NCI-H1105 treated with DMSO at 0.1 percent for 48 hours (cell line): ENCODE measurements at regions not wholly inside any gene's neighbourhood (a gene's known extent, or its start where the extent isn't known, plus 50 kb on each side); places are given as distances from the start of the nearest gene placed in this dataset.

Source experiments
- DNase-seq: peaks from one replicate; lab custom pipeline; 2025; lab: John Stamatoyannopoulos, UW

DNA sequence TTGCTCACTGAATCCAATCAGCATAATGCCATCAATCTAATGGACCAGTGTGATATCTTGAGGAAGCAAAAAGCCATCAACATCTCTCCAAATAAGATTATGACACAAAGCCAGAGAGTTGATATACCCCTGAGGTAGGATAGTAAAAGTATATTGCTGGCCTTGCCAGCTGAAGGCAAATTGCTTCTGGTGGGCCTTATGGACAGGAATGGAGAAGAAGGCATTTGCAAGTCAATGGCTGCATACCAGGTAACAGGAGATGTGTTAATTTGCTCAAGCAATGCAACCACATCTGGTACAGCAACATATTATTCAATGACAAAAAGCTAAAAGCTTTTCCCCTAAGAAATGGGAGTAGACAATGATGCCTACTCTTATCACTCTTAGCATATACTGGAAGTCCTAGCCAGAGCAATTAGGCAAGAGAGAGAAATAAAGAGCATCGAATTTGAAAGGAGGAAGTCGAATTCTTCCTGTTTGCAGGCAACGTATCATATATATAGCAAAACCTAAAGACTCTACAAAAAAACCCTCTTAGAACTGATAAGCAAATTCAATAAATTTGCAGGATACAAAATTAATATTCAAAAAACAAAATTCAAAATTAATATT, 216.1 kb upstream of the RASA1 start:
- DNase-seq, result no peak

DNA sequence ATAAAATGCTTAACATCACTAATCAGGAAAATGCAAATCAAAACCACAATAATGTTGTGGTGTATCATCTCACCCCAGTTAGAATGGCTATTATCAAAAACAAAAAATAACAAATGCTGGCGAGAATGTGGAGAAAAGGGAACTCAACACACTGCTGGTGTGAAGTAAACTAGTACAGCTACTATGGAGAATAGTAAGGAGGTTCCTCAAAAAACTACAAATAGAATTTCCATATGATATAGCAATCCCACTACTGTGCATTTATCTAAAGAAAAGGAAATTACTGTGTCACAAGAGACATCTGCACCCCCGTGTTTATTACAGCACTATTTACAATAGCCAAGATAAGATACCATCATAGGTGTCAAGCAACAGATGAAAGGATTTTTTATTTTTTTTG, 214.5 kb upstream of the RASA1 start:
- DNase-seq, result no peak

DNA sequence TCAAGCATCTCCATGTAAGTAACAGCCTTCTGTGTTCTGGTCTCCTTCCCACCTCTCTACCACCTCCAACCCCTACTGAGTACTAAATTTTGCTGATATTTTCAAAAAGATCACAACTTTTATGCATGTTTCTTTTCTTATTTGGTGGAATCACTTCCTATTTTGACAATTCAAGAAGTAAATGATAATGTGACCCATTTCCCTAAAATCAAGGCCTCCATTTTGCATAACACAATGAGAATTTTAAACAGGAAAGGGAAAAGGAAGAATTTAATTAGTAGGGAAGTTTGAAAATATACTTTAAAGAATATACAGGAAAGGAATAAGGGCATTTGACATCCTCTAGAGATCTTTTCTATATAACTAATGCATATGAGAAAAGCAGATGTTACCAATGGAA, 212.9 kb upstream of the RASA1 start:
- DNase-seq, result no peak

DNA sequence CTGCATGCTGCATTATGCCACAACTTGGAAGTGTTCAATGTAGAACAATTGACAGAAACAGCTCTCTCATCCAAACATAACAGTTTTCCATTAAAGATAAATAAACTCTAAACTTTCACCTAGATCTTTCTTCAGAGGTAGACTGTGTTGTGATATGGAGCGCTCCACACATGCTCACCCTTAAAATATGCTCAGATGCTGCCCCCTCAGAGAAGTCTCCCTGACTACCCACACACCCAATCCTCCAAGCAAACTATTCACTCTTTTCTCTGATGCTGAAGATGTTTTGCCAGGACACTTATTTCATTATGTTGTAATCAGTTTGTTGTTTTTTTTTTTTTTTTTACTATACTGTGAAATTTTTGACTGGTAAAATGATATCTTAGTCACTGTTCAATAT, 206.6 kb upstream of the RASA1 start:
- DNase-seq, result no peak

DNA sequence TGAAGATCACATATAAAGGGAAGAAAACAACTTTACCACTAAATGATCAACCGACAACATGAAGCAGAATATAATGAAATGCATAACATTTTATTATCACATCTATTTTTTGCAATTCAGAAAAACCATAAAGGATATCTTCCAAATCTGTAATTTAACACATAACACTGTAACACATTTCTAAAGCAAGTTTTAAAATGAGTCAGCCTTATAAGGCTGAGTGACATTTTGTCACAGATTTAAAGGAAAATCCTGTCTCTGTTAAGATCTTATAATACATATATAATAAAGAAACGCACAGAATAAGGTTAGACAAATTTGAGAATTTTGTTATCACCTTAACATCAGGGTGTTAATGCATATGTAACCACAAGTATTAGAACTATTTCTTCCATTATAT, 198.4 kb upstream of the RASA1 start:
- no peak for DNase-seq

DNA sequence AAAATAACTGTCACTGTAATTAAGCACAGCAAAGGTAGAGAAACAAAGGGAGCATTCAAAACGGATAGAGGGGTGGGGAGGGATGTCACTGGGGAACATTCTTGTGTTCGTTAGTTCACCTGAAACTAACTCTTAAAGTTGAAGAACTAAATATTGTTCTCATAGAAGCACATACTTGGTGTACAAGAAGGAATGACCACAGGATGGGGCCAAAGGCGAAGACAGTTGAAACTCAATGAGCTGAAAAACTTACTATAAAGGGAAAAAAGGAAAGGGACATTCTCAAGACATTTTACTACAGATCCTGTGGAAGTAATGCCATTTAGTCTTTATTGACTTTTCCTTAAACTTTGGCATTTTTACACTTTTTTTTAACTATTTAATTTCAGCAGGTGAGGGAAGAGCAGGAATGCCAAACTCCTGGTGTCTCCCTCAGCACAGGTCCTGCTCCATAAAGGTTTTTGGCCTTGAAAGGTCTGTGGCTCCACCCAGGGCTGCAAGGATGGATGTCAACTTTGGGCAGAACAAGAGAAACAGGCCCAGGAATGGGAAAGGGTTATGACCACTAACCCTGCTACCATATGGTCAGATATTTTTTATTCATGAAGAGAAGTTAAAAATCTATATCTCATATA, 197.6 kb upstream of the RASA1 start:
- DNase-seq, result no peak

DNA sequence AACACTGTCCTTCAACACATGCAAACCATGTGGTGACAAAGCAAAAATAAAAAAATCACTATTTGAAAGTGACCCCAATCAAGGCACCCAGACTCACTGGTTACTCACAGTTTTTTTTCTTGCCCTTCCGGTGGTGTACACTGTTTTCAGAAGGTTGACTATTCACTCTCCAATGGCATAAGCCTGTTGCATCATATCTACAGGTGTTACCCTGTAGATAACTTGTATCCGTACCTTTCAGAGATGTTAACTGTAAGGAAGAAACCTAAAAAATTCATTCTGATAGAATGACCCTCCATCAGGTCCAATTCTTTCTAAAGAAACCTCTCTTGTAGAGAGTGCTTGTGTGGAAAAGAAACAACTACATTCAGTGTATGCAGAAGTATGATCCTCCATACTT, 193.6 kb upstream of the RASA1 start:
- DNase-seq, result no peak

DNA sequence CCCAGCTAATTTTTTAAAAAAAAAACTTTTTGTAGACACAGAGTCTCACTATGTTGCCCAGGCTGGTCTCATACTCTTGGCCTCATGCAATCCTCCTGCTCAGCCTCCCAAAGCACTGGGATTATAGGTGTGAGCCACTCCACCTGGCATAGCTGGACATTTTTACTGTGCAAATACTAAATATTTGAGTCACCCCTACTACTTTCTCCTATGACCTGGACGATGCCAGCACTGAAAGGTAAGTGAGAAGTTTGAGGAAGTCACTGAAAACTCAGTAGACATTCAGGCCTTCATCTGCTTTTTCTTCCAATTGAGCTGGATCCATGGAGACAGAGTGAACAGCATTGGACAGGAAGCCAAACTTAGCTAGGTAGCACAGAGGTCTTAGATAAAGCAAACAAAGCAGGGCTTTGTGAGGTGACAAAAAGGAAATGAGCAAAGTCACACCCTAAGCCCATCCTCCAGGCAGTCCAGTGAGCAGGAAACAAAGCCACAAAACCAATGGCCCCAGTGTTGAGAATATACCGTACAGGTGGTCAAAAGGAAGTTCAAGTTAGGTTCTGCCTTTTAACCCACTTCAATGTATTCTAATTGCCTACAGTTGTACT, 192.6 kb upstream of the RASA1 start:
- DNase-seq, result no peak

DNA sequence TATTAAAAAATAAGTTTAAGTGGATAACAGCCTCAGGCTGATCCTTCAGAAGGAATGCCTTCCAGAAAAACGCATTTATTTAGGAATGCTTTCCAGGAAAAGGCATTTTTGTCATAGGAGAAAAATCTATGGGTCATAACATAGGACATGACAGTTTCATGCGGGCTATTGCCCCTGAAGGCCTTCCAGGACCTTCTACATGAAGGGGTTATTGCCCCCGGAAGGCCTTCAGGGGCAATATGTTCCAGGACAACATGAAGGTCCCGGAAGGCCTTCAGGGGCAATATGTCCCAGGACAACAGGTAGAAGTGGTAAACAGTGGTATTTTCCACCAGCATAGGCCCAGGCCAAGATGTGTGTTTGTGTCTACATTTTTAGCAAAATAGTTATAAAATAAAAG, 191.3 kb upstream of the RASA1 start:
- DNase-seq, result no peak

DNA sequence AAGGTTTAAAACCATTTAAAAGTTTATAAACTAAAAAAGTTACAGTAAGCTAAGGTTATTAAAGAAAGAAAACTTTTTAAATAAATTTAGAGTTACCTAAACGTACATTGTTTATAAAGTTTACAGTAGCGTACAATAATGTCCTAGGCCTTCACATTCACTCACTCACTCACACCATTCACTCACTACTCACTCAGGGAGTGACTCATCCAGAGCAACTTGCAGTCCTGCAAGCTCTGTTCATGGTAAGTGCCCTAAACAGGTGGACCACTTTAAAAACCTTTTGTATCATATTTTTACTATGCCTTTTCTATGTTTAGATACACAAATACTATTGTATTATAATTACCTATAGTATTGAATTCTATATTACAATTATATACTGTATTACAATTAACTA, 190.8 kb upstream of the RASA1 start:
- no peak for DNase-seq

DNA sequence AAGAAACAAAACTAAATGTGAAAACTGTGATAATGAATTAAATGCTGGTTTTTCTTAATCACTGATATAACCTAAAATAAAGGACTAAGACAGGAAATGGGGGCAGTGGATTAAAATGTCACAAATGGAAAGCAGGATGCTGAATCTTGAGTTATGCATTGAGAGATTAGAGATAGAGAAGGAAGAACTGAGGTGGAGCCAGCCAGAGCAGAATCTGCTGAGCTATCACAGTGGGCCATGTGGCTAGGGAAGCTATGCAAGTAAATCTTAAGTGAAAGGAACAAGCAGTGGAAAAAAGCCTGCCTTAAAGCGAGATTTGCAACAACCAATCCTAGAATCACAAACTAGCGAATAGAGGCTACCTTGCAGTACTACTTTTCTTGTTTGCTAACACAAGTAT, 188.5 kb upstream of the RASA1 start:
- no peak for DNase-seq

DNA sequence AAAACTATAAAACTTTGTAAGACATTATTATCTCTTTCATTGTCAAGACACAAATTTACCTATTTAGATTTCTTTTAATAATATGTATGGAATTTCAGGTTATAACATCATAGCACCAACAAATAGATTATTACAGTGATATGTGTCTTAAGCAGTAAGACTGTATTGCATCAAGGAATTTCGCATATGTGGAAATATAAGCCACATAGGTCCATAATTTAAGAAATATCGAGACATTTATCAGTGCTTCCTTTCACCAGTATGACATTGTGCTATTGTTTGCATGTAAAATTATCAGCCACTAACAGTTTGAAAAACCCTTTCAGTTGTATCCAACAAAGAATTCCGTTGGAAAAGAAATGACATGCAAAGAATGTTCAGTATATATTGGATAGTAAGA, 186.7 kb upstream of the RASA1 start:
- no peak for DNase-seq

DNA sequence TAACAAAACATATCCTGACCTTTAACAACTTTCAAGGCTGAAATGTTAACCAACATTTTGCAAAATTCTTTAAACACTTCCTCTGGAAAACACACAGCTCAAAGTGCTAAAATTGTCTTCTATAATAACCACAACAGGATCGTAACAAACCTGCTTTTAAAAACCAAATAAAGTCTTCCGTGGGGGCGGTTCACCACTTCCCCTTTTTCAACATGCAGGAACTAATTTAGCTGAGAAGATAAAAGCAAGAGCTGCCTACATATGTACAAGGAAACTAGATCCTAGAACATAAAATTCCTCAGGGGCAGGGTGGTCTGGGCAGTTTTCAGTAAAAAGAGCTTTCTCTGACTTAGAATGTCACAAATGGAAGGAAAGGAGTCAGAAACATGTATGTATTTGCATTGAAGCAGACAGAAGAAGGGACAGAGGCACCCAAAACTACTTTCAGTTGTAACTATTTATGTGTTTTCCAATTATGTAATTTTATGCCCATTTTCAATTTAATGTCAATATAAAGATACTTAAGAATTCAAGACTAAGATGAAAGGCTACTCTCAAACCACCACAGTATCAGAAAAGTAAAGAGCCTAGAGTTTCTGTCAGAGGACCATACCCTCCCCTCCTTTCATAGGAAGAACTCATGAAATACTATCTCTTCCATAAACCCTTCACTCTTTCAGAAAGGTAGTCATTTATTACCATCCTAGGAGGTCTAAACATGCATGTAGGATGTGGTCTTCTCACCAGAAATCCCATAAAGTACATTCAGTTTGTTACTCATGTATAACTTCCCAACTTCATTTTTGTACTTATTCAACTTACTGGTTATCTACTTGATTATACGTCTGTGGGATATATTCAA, 185.9 kb upstream of the RASA1 start:
- no peak for DNase-seq

DNA sequence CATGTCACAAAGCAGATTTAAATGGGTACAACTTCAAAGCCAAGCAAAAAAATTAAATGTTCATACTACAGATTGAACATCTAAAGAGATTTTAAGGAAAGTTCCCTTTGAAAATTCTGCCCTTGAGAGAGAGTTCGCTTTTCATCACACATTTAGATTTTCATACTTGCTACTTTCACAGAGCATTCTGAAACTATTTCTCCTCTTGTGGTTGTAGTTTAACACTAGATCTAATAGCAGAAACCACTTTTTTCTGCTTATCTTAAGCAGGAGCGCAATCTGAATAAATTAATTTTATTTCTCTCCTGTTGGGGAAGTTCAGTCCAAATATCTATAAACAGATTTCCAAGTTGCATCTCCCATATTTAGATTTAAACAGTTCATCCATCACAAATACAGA, 173.3 kb upstream of the RASA1 start:
- DNase-seq, result no peak

DNA sequence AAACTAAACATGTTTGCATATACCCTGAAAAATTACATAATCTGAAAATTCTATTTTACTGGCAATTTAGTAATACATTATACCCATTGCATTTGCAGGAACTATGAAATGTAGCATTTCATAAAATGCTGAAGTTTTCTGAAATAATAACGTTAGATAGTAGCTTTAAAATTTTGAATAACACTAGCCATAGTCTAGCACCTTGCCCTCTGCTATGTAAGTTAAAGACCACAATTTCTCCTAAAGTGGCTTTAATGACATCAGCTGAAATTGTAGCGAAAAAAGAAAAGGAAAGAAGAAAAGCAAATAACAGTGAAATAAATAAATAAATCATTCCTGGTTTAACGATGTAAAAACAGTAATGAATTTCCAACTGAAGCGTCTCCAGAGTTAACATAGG, 172.8 kb upstream of the RASA1 start:
- DNase-seq, result no peak

DNA sequence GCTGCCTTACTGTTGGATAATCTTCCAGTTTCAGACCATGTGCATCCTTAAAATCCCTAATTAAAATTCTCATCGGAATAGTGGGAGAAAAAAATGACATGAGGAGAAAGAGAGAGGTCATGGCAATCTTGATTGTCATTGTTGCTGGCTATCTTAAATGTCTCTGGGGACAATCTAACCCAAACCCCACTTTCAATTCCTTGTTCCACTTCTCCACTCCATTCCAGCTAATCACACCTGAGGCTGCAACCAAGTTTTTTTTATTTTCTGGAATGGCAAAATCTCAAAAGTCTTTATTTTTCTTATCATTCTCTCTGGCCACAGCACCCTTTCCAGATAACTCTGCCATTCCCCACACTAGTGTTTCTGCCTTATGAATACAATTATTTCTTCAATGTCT, 171.9 kb upstream of the RASA1 start:
- DNase-seq, result no peak

DNA sequence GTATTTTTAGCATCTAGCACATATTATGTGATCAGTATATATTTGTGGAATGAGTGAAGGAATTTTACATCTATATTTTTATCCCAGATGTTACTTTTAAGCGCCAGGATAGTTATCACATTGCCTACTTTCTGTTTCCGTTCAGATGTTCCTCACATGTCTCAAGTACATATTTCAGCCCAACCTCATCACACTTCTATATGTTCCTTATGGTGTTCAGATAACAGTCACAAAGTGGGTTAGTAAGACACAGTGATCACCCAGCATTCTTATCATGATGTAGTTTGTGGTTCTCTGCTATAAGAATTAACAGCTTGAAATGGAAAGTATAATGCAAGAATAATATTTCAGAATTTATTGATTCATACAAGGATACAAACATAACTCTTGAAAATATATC, 170.0 kb upstream of the RASA1 start:
- DNase-seq, result no peak

DNA sequence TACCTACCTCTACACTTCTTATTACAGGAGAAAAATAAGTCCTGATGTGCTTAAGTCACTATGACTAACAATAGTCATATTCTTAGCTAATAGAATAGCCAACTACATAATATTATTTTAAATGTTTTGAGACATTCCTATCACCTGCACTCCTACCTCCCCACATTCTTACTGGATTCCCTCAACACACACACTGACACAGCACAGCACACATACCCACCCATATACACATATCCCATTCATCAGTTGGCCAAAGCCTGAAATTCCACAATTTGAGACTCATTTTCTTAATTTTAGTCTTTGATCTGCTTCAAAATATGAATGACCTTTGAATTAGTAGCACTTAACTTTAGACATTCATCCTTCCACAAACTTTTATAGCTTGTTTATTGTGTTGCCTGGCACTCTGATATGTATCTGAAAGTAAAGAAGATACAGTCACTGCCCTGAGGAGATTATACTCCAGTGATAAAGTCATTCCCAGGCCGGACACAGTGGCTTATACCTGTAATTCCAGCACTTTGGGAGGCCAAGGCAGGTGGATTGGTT, 168.3 kb upstream of the RASA1 start:
- DNase-seq, result no peak

DNA sequence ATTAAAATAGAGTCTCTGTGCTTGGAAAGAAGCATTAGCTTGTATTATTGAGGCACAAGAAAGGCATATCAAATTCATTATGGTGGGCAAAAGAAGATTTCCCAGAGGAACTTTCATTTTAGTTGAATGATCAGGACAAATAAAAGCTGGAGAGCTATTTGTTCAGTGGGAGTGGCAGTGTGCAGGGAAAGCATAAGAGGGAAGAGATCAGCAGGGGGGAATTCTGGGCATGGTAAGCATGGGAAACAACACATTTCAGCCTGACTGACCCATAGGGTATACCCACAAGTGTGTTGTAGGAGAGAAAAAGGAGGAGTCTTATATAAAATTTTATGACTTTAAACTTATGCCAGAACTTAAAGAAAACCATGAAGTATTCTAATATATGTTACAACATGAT, 167.7 kb upstream of the RASA1 start:
- no peak for DNase-seq

DNA sequence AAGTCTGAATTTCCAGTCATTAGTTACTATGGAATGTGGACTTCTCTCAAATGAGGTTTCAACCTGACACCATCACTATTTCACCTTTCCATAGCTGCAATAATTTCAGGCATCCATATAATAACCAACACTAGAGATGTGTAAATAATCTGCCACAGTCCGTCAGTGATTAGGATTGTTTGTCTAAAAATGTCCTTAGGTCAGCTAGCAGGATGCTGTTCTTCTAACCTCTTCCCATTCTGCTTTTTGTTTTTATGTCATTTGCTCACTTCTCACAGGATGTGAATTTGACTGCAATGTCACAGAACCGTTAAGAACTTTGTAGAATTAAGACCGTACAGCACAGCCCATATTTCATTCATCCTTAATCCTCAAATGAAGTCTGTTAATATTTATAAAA, 166.4 kb upstream of the RASA1 start:
- no peak for DNase-seq

DNA sequence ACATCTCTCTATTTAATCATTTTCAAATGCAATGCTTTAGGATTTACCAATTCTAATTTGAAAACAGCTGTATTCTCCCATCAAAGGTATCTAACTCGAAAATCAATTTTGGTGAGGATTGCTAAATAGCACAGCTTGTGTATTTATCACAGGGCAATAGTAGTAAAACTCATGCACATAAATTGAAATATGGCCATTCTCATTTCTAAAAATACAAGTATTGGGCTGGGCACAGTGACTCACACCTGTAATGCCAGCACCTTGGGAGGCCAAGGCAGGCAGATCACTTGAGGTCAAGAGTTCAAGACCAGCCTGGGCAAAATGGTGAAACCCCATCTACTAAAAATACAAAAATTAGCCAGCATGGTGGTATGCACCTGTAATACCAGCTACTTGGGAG, 164.8 kb upstream of the RASA1 start:
- DNase-seq, result no peak

DNA sequence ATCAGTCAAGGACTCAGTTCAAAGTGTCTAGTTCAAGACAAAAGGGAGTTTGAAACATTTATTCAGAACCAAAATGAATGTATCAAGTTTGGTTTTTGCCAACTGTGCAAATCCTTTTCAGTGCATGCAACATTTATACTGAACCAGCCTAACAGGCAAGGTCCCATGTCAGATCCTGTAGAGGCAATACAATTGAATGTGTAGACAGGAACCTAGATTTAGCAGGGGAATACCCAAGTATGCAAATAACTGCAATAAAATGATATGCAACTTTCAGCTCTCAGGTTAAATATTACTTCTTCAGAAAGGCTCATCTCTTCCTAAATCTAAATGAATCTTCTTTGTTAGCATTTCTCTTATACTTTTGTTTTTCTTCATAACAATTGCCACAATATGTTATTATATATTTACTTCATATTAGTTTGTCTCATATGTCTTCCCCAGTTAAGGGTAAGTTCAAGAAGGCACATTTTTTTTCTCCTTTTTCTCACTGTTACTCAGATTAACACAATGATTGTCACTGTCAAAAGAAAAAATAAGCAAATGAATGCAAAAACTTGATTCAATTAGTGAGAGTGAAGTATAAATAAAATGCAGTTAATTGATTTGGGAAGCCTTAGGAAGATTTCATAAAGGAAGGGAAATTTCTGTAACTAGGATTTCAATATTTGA, 163.9 kb upstream of the RASA1 start:
- DNase-seq, result no peak
